HL-60/S4 treated with retinoic acid at 250 ng/mL for 4 days and 3 days (cell line): ENCODE measurements at regions not wholly inside any gene's neighbourhood (a gene's known extent, or its start where the extent isn't known, plus 50 kb on each side); places are given as distances from the start of the nearest gene placed in this dataset.
"Not testable (repeated sequence)": the region's sequence is repeated elsewhere in the genome, so short reads cannot be mapped to it uniquely, and the experiment has no call there.

Source experiments
- in situ Hi-C: fragments of 300-500 bp; cut with MboI; formaldehyde crosslinking; loops from 2 replicates; pipeline ENCODE4 v1.7.0; 2022; ENCODE audit warnings: low sequenced_read_pairs

DNA sequence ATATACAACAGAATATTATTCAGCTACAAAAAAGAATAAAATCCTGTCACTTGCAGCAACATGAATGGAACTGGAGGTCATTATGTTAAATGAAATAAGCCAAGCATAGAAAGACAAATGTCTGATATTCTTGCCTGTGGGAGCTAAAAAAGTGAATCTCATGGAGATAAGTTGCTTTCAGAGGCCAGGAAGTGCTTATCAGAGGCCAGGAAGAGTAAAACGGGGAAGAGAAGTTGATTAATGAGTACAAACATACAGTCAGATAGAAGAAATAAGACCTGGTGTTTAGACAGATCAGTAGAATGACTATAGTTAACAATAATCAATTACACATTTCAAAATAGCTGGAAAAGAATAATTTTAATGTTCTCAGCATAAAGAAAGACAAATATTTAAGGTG is 54.4 kb upstream of the CPHXL start:
- in situ Hi-C loops, result loop anchor here (25.0 kb wide), 1 partner anchor 1382 kb away; no protein-coding TSS in a partner anchor

DNA sequence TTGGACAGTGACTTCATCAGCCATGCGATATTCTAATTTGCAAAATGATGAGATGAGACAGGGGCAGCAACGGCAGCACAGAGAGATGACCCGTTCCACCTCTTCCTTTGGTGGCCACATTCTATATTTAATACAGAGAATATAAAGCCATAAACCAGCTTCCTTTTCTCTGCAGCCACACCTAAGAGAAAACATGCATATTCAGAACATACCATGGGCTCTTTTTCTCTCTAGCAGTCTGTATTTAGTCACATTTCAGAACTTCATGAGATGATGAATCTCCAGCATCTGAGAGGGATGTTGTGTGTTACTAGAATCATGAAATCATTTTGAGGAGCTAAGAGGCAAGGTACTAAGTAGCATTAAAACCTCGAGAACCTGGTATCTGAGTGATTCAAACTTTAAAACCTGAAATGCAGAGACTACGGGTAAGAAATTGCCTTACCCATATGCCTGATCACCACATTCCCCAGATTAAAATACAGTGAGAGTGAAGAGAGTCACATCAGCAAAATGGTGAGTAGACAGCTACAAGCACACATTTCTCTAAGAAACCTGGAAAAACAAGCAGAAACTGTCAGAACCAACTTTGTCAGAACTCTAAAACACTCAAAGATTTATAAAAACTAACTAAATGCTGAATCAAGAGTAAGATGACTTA is 55.5 kb upstream of the CPHXL start:
- in situ Hi-C loops, result loop anchor here (25.0 kb wide), 1 partner anchor 1380 kb away; no protein-coding TSS in a partner anchor

DNA sequence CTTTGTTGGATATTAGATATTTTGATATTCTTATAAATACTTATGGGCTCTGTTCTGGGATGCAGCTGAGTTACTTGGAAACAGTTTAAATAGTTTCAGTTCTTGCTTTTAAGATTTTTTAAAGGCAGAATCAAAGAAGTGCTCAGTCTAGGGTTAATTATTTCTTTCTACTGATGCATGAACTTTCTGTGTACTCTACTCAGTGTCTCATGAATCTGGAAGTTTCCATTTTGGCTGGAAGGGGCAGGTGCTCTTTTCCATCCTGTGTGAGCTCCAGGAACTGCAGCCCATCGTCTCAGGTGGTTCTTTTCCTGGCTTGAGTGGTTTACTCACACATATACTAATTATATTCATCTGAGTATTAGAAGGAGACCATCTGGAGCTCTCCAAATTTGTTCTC is 61.1 kb upstream of the CPHXL start:
- in situ Hi-C loops, result loop anchor here (25.0 kb wide), 1 partner anchor 1375 kb away; no protein-coding TSS in a partner anchor

DNA sequence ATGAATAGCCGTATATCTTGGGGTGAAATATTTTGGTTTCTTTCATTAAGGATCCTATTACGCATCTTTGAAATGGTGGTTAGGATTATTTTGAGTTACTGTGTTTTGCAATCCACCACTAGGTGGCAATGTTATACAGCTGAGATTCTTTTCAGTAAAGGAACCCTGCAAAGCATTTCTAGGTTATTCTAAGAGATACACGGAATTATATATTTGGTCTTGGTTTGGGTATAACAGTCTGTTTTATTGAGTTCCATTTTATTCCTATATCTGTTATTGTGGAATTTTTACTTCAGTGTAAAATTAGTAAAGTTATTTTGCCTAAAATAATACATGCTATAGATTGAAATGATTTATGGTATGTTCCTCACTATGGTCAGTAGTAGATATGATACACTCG is 62.9 kb upstream of the CPHXL start:
- in situ Hi-C loops, result loop anchor here (25.0 kb wide), 1 partner anchor 1373 kb away; no protein-coding TSS in a partner anchor

DNA sequence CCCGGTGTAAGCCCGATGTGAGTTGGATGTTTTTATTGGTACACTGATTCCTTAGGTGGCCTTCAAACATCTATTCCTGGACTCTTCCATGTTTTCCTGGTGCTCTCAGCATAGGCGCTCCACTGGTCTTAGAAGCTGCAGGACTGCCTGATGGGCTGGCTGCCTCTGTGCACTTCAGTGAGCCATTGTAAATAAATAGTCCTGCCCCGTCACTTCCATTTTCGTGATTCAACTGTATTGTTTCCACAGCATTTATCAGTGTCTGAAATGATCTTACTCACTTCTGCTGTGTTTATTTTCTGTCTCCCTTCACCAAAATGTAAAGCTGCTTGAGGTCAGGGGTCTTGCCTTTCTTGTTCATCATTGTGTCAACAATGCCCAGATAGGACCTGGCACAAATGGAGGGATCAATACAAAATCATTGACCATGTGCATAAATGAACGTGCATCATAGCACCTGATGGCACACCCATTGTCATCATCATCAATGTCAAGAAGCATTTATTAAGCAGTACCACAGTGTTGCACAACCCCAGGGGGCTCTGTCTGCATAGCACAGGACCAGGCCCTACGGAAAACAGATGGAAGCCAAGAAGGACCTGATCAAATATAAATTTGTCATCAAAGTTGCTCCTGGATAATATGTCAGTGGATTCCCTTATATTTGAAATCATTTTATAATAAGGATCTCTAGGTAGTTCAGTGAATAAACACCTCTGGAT is 66.6 kb upstream of the CPHXL start:
- in situ Hi-C loops, result loop anchor here (25.0 kb wide), 1 partner anchor 1369 kb away; no protein-coding TSS in a partner anchor

DNA sequence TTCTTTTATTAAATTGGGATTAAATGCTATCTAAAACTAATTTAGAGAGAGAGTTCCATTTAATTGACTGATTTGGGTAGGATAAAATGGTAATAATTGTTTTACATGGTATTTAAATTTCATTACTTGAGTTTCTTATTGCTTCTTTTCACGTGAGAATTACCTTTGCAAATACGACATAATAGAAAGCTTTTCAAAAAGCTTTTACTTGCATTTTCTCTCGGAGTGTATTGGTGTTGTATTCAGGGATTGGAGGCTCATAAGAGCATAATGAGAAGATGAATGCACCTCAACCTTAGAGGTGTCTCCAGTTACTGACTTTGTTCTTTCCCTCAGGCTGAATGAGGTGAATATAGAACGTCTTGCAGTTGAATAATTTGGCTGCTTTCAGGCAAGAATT is 67.4 kb upstream of the CPHXL start:
- in situ Hi-C loops, result loop anchor here (25.0 kb wide), 1 partner anchor 1369 kb away; no protein-coding TSS in a partner anchor

DNA sequence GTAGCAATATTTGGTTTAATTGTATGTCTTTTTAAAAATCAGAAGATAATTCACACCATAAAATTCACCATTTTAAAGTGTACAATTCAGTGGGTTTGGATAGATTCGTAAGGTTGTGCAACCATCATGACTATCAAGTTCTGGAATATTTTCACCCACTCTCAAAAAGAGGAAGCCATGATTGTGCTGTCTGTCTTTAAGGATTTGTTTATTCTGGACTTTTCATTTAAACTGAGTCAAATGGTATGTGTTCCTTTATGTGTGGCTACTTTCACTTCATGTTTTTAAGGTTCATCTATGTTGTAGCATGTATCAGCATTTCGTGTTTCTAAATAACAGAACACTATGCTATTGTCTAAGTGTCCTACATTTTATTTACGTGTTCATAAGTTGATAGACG is 68.1 kb upstream of the CPHXL start:
- in situ Hi-C loops, result loop anchor here (25.0 kb wide), 1 partner anchor 1368 kb away; no protein-coding TSS in a partner anchor

DNA sequence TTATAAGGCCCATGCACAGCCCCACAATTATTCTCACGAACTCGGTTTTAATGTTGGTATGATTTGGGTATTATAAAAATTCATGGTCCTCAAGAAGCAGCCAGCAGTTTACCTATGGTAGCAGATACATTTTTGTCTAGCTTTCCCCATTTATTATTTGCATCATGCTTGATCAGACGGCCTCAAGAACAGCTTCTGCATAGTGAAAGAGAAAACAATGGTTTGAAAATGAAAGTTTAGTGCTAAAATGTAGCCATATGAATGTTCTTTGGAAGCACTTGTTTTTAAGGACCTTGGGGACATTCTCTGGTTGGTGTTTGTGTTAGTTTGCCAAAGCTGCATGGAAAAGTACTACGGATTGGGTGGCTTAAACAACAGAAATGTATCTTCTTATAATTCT is 72.4 kb upstream of the CPHXL start:
- in situ Hi-C loops, result loop anchor here (25.0 kb wide), 1 partner anchor 1364 kb away; no protein-coding TSS in a partner anchor

DNA sequence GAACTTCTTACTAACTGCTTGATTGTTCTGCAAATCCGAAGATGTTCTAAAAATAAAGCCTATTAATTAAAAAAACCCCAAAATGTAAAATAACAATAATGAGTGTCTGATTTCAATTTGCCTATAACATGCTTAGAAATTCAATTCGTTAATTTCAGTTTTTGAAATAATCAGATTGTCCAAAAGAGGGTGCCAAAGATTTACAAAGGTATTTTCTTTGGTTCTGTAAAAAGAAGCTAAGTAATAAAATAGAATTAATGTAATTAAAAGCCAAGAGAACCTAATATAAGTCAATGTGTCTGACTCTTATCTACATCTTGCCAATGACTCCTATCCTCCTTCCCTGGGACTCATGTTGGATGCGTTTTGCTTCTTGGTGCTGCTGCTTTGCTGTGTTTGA is 75.0 kb upstream of the CPHXL start:
- in situ Hi-C loops, result no loop called here

DNA sequence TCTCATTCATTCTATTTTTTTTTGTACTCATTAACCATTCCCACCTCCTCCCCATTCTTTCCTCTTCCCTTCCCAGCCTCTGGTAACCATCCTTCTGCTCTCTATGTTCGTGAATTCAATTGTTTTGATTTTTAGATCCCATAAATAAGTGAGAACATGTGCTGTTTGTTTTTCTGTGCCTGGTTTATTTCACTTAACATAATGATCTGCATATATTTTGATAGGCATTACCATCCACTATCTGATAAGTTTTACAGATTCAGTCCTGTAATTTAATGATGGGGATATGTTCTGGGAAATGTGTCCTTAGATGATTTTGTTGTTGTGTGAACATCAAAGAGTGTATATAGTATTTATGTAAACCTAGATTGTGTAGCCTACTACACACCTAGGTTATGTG is 77.5 kb upstream of the CPHXL start:
- in situ Hi-C loops, result no loop called here

DNA sequence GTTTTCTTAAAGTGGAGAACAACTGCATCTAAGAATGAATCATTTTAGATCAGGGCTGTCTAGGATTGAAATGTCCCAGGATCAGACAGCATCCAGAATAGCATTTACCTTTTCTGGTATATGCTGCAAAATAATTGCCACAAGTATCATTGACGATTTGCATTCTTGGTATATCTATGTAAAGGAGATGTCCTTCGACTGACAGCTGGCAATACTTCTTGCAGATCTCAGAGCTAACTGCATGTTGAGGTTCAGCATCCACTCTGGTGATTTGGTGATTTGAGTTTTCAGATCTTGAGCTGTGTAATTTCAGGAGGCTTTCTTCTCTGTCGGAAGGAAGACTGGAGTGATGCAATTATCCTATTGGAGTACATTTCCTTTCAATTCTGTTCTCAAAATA is 78.1 kb upstream of the CPHXL start:
- in situ Hi-C loops, result no loop called here

DNA sequence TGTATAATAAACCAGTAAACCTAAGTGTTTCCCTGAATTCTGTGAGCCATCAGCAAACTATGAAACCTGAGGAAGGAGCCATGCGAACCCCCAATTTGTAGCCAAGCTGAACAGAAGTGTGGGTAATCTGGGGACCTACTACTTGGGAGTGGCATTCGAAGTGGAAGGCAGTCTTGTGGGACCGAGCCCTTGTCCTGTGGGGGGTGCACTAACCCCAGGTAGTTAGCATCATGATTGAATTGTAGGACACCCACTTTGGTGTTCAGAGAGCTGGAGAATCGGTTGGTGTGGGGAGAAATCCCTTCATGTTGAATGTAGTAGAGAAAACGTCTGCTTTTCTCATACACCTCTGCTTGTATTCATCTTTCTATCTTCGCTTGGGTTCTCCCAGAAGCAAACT is 79.7 kb upstream of the CPHXL start:
- in situ Hi-C loops, result no loop called here

DNA sequence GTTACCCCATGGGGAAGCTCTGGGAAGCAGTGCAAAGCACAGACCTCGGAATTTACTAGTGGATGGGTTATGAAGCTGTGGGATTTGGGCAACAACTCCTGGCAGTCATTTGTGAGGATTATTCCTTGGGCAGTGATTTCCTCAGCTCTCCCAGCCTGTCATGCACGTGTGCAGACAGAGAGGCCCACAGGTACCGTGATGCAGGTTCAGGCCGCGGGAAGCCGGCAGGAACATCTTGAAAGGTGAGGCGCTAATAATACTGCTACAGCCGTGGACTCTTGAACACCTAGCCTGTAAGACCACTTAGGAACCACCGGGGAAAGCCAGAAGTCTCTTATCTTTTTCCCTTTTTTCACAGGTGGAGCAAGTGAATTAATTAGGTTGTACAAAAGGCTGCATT is 80.2 kb upstream of the CPHXL start:
- in situ Hi-C loops, result no loop called here

DNA sequence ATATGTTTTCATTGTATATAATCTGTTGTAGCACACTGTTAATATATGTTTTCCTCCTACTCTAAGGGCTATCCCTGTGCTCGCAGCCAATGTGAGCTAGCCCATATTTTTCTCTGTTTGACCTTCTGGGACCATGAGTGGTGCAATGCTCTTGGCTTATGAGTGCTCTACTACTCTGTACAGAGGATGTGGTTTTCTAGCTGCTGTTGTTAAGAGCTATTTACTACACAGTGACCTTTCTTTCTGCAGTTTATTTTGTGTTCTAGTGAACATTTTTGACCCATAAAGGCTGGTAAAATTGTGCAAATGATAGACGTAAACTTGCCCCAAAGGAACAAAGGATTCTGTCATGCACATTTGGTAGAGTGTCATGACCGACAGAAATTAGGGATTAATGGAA is 84.1 kb upstream of the CPHXL start:
- in situ Hi-C loops, result no loop called here

DNA sequence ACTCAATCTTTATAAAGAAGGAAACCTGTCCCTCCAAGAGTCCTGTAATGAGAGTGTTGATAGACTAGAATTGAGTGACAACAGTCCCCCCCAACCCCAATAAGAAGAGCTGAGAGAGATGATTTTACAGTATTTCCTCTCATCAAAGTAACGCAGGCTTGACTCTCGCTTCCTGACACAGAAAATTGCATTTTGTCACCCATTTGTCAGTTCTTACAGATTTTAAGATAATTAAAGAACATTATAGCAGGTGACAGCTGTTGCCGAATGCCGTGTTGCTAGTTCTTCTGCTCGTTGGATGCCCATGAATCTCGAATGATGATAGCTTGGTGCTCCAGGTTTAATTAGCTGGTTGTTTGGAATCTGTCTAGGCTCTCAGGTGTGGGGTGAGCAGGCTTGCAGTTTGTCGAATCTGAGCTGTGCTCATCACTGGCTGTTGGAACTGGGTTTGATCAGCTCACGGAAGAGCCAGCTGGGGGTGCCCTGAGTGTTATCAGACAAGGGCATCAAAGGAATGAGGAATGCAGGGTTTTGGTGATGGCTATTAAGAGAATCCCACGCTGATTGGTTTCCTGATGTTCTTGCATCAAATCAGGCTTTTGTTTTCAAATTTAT is 84.8 kb upstream of the CPHXL start:
- in situ Hi-C loops, result no loop called here

DNA sequence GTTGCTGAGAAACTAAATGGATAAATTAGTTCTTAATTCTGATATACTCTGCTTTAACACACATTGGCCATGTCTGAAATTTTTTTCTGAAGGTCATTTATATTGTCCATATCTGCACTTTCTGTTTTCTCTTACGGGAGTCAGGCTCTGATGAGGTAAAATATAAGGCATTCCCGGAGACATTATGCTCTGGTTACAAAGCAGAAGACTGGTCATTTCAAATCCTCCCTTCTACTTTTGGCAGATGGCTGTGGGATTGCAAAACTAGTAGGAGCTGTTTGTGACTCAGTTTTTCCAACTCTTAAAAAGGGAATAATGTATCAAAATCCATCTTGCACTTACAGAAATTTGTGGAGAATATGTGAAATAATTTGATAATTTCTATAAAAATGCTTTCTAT is 92.2 kb upstream of the CPHXL start:
- in situ Hi-C loops, result no loop called here

DNA sequence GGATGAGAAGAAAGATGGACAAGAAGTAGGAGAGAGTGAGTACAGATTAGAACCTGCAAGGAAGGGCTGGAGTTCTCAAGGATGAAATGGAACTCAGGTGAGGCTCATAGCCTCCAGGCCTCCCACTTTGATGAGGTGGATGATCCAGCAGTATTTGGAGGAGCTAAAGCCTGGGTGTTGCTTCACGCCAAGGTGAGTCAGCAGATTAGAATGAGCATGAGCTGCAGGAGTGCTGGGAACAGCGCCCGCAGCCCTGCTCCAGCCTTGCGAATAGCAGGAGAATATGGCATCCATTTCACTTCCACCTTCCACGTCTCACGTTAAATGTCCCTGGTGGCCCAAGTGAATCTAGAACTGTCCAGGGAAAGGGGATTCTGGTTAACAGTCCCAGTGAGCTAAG is 94.4 kb upstream of the CPHXL start:
- in situ Hi-C loops, result no loop called here

DNA sequence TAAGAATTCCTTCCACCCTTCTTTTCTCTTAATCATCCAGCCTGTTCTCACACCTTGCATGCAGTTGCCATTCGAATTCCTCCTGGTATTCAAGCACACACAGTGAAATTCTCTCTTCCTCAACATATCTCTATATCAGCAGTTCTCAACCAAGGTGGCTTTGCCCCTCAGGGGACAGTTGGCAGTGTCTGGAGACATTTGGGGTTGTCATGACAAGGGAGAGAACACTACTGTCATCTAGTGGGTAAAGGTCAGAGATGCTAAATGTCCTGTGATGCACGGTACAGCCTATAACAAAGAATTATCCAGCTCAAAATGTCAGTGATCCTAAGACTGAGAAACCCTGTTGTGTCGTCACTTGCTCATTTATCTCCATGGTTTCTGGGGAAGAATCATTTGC is 94.8 kb upstream of the CPHXL start:
- in situ Hi-C loops, result no loop called here

DNA sequence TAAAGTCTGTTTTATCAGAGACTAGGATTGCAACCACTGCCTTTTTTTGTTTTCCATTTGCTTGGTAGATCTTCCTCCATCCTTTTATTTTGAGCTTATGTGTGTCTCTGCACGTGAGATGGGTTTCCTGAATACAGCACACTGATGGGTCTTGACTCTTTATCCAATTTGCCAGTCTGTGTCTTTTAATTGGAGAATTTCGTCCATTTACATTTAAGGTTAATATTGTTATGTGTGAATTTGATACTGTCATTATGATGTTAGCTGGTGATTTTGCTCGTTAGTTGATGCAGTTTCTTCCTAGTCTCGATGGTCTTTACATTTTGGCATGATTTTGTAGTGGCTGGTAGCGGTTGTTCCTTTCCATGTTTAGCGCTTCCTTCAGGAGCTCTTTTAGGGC is 99.5 kb upstream of the CPHXL start:
- in situ Hi-C loops, result not testable (repeated sequence)

DNA sequence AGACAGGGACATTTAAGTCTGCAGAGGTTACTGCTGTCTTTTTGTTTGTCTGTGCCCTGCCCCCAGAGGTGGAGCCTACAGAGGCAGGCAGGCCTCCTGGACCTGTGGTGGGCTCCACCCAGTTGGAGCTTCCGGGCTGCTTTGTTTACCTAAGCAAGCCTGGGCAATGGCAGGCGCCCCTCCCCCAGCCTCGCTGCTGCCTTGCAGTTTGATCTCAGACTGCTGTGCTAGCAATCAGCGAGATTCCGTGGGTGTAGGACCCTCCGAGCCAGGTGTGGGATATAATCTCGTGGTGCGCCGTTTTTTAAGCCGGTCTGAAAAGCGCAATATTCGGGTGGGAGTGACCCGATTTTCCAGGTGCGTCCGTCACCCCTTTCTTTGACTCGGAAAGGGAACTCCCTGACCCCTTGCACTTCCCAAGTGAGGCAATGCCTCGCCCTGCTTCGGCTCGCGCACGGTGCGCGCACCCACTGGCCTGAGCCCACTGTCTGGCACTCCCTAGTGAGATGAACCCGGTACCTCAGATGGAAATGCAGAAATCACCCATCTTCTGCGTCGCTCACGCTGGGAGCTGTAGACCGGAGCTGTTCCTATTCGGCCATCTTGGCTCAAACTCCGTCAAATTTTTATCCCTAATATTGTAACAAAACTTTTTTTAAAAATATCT is 101.2 kb upstream of the CPHXL start:
- in situ Hi-C loops, result not testable (repeated sequence)

DNA sequence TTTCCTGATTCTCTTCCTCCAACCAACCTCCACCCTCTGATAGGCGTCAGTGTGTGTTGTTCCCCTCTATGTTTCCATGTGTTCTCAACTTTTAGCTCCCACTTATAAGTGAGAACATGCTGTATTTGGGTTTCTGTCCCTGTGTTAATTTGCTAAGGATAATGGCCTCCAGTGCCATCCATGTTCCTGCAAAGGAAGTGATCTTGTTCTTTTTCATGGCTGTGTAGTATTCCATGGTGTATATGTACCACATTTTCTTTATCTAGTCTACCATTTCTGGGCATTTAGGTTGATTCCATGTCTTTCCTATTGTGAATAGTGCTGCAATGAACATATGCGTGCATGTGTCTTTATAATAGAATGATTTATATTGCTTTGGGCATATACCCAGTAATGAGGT is 107.1 kb upstream of the CPHXL start:
- in situ Hi-C loops, result not testable (repeated sequence)
